ENCODE measurements at regions not wholly inside any gene's neighbourhood (a gene's known extent, or its start where the extent isn't known, plus 50 kb on each side); places are given as distances from the start of the nearest gene placed in this dataset.

- no peak for TF ChIP-seq CTCF (IDR thresholded peaks at IDR 0.05; ENCODE audit: low read depth, low read length)
- no peak for DNase-seq (ENCODE audit: low read depth in 2 of 2)
- H3K4me3 ChIP-seq (replicated peaks in 1 of 2; ENCODE audit: low read depth in 2 of 2, low read length in 2 of 2), result peak overlapping the region; percentile 96 to 98
Measured at GRCh38 chr9:36485647-36486328, 85.7 kb upstream of the RNF38 start.

- DNase-seq (ENCODE audit: low read depth in 2 of 2), result no peak
- no peak overlapping the region for H3K4me3 ChIP-seq (replicated peaks in 1 of 2; ENCODE audit: low read depth in 2 of 2, low read length in 2 of 2)
- no peak for TF ChIP-seq CTCF (IDR thresholded peaks at IDR 0.05; ENCODE audit: low read depth, low read length)
Measured at GRCh38 chr9:36484124-36484523, 84.1 kb upstream of the RNF38 start.

- TF ChIP-seq CTCF (IDR thresholded peaks at IDR 0.05; ENCODE audit: low read depth, low read length), result no peak
- no peak for DNase-seq (ENCODE audit: low read depth in 2 of 2)
- H3K4me3 ChIP-seq (replicated peaks in 1 of 2; ENCODE audit: low read depth in 2 of 2, low read length in 2 of 2), result no peak overlapping the region
Measured at GRCh38 chr9:36479101-36479500, 79.0 kb upstream of the RNF38 start.

- H3K4me3 ChIP-seq (replicated peaks in 1 of 2; ENCODE audit: low read depth in 2 of 2, low read length in 2 of 2), result no peak overlapping the region
- no peak for TF ChIP-seq CTCF (IDR thresholded peaks at IDR 0.05; ENCODE audit: low read depth, low read length)
- DNase-seq (ENCODE audit: low read depth in 2 of 2), result peak in 1 of 2 donors; percentile 16
Measured at GRCh38 chr9:36471359-36471758, 71.3 kb upstream of the RNF38 start.

- H3K4me3 ChIP-seq (replicated peaks in 1 of 2; ENCODE audit: low read depth in 2 of 2, low read length in 2 of 2), result peak overlapping the region in 1 of 2 donors; percentile 39
- peak; percentile 72 to 83 for DNase-seq (ENCODE audit: low read depth in 2 of 2)
- TF ChIP-seq CTCF (IDR thresholded peaks at IDR 0.05; ENCODE audit: low read depth, low read length), result no peak
Measured at GRCh38 chr9:36470643-36471290, 70.7 kb upstream of the RNF38 start.

DNA sequence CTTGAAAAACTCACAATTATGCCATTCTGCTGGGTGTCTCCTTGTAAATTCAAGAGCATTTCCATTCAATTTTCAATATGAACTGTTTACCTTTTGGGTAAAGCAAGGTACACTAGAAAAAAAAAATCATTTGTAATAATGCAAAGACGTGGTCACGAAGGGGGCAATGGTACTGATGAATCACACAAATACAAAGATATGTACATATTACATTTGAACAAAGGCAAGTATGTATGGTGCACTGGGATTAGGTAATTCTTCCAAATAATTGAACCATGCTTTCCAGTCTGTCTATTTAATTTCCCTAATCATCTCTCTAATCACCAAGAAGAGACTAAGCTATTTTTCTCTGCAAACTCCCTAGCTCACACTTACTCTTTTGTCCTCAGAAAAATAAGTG lies 63.4 kb upstream of the RNF38 start:
- no peak for DNase-seq (ENCODE audit: low read depth in 2 of 2)
- no peak for TF ChIP-seq CTCF (IDR thresholded peaks at IDR 0.05; ENCODE audit: low read depth, low read length)

More for the DNA sequence above, 63.4 kb upstream of the RNF38 start:
- no peak overlapping the region for H3K4me3 ChIP-seq (replicated peaks in 1 of 2; ENCODE audit: low read depth in 2 of 2, low read length in 2 of 2)

All from cardiac fibroblast (primary cell).